ENCODE measurements at regions not wholly inside any gene's neighbourhood (a gene's known extent, or its start where the extent isn't known, plus 50 kb on each side); places are given as distances from the start of the nearest gene placed in this dataset.

DNA sequence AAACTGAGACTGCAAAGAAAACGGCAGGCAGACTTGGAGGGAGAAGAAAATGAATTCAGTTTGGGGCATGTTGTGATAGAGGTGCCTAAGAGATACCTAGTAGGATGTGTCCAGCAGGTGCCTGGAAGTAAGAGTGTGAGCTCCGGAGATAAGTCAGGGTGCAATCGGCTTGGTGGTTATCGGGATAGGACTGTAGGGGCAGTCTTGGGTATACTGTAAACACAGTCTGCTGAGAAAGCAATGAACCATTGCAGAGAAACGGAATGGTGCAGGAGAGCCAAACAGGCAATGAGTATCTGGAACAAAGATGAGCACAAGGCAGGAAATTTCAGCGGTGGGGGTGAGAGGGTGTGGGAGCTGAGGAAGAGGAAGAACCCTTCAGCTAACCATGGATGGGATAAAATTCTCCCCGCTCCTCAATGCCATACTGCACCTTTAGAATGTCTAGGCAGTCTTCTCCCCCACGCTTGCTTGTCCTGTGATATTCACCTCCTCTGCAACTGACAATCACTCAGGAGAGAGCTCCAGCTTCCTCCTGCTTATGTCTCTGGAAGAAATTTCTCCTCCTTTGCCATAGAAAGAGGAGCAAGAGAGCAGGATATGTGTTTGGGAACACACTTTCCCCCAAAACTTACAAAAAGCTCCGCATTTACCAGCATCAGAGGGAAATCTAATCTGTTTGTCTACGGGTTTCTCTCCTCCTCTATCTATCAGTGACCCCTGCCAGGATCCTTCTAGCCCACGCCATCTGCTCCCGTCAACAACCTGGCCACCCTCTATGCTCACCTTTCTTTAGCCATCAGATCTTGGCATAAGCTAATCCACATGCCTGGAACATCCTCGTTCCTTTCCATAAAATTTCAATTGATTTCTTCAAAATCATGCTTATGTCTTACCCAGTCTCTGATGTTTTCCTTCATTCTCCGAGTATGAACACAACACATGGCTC is 381.7 kb upstream of the JARID2 start:
- no peak overlapping the region for H3K4me3 ChIP-seq (ENCODE audit: control insufficient read depth, low read depth, low read length)
- DNase-seq (ENCODE audit: low read depth), result peak; percentile 11
- TF ChIP-seq, protein P1, sequence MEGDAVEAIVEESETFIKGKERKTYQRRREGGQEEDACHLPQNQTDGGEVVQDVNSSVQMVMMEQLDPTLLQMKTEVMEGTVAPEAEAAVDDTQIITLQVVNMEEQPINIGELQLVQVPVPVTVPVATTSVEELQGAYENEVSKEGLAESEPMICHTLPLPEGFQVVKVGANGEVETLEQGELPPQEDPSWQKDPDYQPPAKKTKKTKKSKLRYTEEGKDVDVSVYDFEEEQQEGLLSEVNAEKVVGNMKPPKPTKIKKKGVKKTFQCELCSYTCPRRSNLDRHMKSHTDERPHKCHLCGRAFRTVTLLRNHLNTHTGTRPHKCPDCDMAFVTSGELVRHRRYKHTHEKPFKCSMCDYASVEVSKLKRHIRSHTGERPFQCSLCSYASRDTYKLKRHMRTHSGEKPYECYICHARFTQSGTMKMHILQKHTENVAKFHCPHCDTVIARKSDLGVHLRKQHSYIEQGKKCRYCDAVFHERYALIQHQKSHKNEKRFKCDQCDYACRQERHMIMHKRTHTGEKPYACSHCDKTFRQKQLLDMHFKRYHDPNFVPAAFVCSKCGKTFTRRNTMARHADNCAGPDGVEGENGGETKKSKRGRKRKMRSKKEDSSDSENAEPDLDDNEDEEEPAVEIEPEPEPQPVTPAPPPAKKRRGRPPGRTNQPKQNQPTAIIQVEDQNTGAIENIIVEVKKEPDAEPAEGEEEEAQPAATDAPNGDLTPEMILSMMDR (conservative IDR thresholded peaks at IDR 0.05; ENCODE audit: control insufficient read depth, insufficient read depth, low read depth, low read length), result no peak

DNA sequence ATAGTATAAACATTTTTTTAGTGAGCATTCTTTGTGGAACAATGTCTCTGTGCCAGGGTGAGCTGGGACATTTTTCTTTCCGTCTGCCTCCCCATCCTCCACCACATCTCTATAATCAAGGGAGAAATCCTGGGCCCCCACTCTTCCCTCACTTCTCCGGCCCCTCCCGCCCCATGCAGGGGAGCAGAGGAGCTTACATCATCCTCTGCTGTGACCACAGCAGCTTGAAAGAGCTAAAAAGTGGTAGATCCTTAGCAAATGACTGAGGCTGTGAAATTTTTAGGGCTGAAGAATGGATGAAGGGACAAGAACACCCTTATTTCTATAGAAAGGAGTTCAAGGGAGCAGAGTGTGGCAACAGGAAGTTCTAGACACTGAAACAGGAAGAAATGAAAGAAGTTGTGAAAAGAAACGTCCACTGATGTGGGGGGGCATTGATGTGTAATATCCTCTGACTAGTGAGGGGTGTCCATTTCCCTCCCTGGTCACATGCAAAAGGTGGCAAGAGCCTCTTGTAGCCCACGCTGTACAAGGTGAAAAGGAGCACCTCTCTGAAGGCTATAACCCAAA is 380.3 kb upstream of the JARID2 start:
- no peak for DNase-seq (ENCODE audit: low read depth)
- no peak overlapping the region for H3K4me3 ChIP-seq (ENCODE audit: control insufficient read depth, low read depth, low read length)
- TF ChIP-seq, protein P1 (conservative IDR thresholded peaks at IDR 0.05; ENCODE audit: control insufficient read depth, insufficient read depth, low read depth, low read length), result no peak

DNA sequence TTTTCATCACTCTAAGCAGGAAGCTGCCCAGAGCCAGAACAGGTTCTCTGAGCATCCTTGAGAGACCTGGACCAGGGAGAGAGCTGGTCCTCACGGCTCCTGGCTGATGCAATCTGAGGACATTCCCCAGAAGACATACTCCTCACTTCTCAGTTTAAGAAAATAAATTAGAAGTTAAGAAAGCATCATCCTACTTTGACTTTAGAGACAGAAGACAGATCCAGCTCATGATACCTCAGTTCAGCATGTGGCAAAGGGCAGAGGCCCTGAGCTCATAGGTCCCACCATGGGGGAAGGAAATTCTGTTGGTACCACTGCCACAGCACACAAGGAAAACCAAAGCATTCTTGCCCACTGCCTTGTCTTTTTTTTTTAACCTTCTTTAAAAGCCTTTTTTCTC is 378.1 kb upstream of the JARID2 start:
- H3K4me3 ChIP-seq (ENCODE audit: control insufficient read depth, low read depth, low read length), result no peak overlapping the region
- TF ChIP-seq, protein P1 (conservative IDR thresholded peaks at IDR 0.05; ENCODE audit: control insufficient read depth, insufficient read depth, low read depth, low read length), result no peak
- DNase-seq (ENCODE audit: low read depth), result no peak

DNA sequence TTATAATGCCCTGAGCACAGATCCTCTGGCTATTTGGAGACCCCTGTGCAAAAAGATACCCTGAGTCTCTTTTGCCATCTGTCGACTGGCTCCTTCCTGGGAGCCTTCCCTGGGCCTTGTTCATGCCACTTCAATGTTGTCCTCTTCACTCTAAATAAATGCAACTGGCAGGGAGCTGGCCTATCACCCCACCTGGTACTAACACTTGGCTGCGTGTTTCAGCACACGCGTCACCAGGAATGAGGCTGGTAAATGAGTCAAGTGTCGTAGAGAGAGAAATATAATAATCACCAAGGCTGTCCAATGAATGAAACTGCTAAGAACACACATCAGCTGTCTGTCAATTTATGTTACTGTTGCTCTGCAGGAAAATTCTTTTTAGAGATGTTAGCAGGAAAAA is 374.6 kb upstream of the JARID2 start:
- H3K4me3 ChIP-seq (ENCODE audit: control insufficient read depth, low read depth, low read length), result no peak overlapping the region
- DNase-seq (ENCODE audit: low read depth), result no peak
- TF ChIP-seq, protein P1 (conservative IDR thresholded peaks at IDR 0.05; ENCODE audit: control insufficient read depth, insufficient read depth, low read depth, low read length), result no peak

DNA sequence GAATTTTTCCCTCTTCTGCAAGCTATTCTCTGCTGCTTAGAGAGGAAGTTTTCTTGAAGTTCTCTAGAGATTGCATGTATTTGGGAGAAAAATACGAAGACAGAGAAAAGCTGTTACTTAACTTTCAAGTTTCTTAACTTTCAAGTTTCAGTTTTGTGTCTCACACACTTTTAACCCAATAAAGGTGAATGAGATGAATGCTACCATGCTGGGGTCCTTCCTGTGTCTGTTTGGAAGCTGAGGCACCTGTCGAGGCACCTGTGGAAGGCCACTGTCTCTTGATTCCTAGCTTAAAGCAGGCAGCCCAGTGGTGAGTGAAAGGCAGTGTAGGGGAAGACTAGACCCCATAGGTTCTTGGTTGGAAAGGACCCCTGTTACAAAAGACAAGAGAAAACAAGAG is 372.8 kb upstream of the JARID2 start:
- TF ChIP-seq, protein P1 (conservative IDR thresholded peaks at IDR 0.05; ENCODE audit: control insufficient read depth, insufficient read depth, low read depth, low read length), result no peak
- no peak overlapping the region for H3K4me3 ChIP-seq (ENCODE audit: control insufficient read depth, low read depth, low read length)
- no peak for DNase-seq (ENCODE audit: low read depth)

DNA sequence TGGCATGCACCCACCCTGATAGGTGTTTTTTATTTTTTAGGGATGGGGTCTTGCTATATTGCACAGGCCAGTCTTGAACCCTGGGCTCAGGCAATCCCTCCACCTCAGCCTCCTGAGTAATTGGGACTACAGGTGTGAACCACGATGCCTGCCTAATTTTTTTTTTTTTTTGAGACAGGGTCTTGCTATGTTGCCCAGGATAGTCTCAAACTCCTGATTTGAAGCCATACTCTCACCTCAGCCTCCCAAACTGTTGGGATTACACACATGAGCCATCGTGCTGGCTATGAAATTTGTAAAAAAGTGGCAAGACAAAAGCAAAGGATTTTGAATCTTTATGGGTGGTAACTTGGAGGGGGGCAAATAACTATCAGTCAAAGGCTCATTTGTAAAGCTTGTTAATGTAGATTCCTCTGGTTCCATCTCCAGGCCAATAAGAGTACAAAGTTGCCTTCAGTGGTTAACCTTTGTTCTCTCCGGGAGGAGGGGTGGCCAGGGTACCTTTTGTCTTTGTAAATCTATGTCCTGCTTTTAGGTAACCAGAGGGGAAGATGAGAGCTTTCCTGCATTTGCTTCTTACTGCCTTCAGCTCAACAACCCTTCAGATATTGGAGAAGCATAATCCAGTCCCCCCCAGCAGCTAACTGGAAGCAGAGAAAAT is 372.0 kb upstream of the JARID2 start:
- no peak for DNase-seq (ENCODE audit: low read depth)
- no peak overlapping the region for H3K4me3 ChIP-seq (ENCODE audit: control insufficient read depth, low read depth, low read length)
- TF ChIP-seq, protein P1 (conservative IDR thresholded peaks at IDR 0.05; ENCODE audit: control insufficient read depth, insufficient read depth, low read depth, low read length), result no peak

Data from fibroblast of mammary gland (primary cell).